Activated CD4-positive, alpha-beta memory T cell treated with anti-CD3 and anti-CD28 coated beads, Interleukin-2, amount 10 ng/mL, durations not matched to agents 7 days and 5 days (primary cell): ENCODE measurements at regions not wholly inside any gene's neighbourhood (a gene's known extent, or its start where the extent isn't known, plus 50 kb on each side); places are given as distances from the start of the nearest gene placed in this dataset.

Source experiments
- CTCF ChIA-PET: fragments of 350-600 bp; sonication (Branson Sonifier 250); formaldehyde crosslinking; loops from one replicate; lab custom pipeline; 2021; ENCODE audit warnings: antibody characterized with exemption, inconsistent platforms; lab: Charles Lee
- POLR2A ChIA-PET: fragments of 350-600 bp; sonication (Branson Sonifier 250); formaldehyde crosslinking; loops from one replicate; lab custom pipeline; 2021; ENCODE audit warnings: antibody characterized with exemption; lab: Charles Lee
- DNase-seq: peaks from one replicate; pipeline ENCODE4 v3.0.0-alpha.2; 2020
- H3K27ac Mint-ChIP-seq: one replicate; pipeline ENCODE4 v1.8.0; 2021; ENCODE audit warnings: mild to moderate bottlenecking, mixed read lengths
- H3K27me3 Mint-ChIP-seq: one replicate; pipeline ENCODE4 v1.8.0; 2021; ENCODE audit warnings: mixed read lengths
- H3K36me3 Mint-ChIP-seq: one replicate; pipeline ENCODE4 v1.8.0; 2021; ENCODE audit warnings: low read depth, mixed read lengths
- H3K4me1 Mint-ChIP-seq: one replicate; pipeline ENCODE4 v1.8.0; 2021; ENCODE audit warnings: mixed read lengths
- H3K4me3 Mint-ChIP-seq: one replicate; pipeline ENCODE4 v1.8.0; 2021; ENCODE audit warnings: mild to moderate bottlenecking, mixed read lengths
- H3K9me3 Mint-ChIP-seq: one replicate; pipeline ENCODE4 v1.8.0; 2021; ENCODE audit warnings: mixed read lengths

DNA sequence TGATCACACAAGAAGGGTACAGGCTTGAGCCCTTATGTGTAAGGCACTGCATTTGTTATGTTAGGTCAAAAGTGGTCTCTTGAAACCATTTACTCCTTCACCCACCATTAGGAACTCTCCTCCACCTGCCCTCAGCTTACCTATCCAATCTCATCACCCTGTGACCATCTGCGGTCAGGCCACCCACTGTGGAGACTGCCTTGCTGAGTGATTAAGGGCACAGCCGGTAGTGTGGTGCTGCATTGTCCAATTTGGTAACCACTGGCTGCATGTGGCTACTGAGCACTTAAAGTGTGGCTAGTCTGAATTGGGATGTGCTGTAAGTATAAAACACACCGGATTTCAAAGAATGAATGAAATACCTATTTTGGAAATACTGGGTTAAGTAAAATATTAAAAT lies 177.1 kb upstream of the PARP11 start:
- peaks cover 6% of the 10 kb centered on the region for H3K27me3 Mint-ChIP-seq
- H3K27ac Mint-ChIP-seq, result no peak overlapping the region
- no peaks in the 10 kb centered on the region for H3K36me3 Mint-ChIP-seq
- ChIA-PET POLR2A (interaction anchor here (1.3 kb wide), 1 partner anchor 231 kb away, joined by 3 read pairs; no protein-coding TSS in a partner anchor), CTCF (interaction anchor here (0.7 kb wide), 1 partner anchor 229 kb away, joined by 3 read pairs; no protein-coding TSS in a partner anchor)
- DNase-seq, result no peak
- H3K4me1 Mint-ChIP-seq, result no peaks in the 10 kb centered on the region
- H3K4me3 Mint-ChIP-seq, result no peak overlapping the region
- H3K9me3 Mint-ChIP-seq, result no peaks in the 10 kb centered on the region

GRCh38 chr12:4049298-4050080 lies 176.3 kb upstream of the PARP11 start:
- no peak overlapping the region for H3K4me3 Mint-ChIP-seq
- CTCF ChIA-PET, result interaction anchor here (1.5 kb wide), 1 partner anchor 227 kb away, joined by 5 read pairs; no protein-coding TSS in a partner anchor

DNA sequence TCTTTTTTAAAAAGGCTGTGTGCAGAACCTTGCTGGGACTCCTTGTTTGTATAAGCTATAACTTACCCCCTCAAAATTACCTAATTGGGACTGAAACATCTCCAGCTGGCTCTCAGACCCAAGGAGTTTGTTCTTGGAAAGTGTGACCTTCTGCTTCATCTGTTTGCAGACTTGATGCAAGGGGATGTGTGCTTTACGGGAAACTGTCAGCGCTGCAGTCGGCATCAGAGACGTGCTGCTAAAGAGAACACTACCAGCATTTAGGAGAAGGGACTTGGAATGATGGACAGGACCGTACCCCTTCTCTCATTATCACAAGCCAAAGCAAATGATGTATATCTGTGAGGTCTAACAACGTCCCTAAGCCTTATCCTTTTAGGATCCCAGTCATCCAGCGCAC lies 174.2 kb upstream of the PARP11 start:
- Mint-ChIP-seq H3K4me3 (no peak overlapping the region), H3K36me3 (no peaks in the 10 kb centered on the region), H3K4me1 (no peaks in the 10 kb centered on the region)

More at GRCh38 chr12:4049298-4050080, 176.3 kb upstream of the PARP11 start:
- POLR2A ChIA-PET, result no interaction called here
- Mint-ChIP-seq H3K9me3 (no peaks in the 10 kb centered on the region), H3K27ac (no peak overlapping the region), H3K36me3 (no peaks in the 10 kb centered on the region), H3K4me1 (no peaks in the 10 kb centered on the region), H3K27me3 (peaks cover 6% of the 10 kb centered on the region)
- no peak for DNase-seq

DNA sequence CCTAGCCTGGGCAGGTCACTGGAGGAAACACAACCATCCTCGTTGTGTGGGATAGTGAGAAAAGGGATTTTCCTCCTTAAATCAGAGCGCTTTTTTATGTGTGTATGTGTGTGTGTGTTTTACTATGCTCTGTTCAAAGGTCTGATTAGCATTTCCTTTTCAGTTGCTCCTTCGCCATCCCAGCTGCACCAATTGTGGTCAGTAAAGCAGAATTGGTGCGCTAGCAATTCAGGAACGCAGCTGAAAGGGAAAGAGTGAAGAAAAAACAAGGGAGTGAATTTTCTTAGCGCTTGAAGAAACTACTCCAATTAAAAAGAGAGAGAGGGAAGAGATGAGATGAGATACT lies 173.3 kb upstream of the PARP11 start:
- H3K27ac Mint-ChIP-seq, result no peak overlapping the region
- H3K4me1 Mint-ChIP-seq, result no peaks in the 10 kb centered on the region
- H3K27me3 Mint-ChIP-seq, result peaks cover 6% of the 10 kb centered on the region
- POLR2A ChIA-PET, result no interaction called here
- CTCF ChIA-PET, result no interaction called here
- no peak overlapping the region for H3K4me3 Mint-ChIP-seq
- no peaks in the 10 kb centered on the region for H3K9me3 Mint-ChIP-seq
- no peaks in the 10 kb centered on the region for H3K36me3 Mint-ChIP-seq
- DNase-seq, result no peak

More for the DNA sequence above, 174.2 kb upstream of the PARP11 start:
- no peaks in the 10 kb centered on the region for H3K9me3 Mint-ChIP-seq
- ChIA-PET CTCF (no interaction called here), POLR2A (interaction anchor here (0.6 kb wide), 1 partner anchor 29 kb away, joined by 4 read pairs; no protein-coding TSS in a partner anchor)
- H3K27me3 Mint-ChIP-seq, result peaks cover 6% of the 10 kb centered on the region
- H3K27ac Mint-ChIP-seq, result no peak overlapping the region
- no peak for DNase-seq

DNA sequence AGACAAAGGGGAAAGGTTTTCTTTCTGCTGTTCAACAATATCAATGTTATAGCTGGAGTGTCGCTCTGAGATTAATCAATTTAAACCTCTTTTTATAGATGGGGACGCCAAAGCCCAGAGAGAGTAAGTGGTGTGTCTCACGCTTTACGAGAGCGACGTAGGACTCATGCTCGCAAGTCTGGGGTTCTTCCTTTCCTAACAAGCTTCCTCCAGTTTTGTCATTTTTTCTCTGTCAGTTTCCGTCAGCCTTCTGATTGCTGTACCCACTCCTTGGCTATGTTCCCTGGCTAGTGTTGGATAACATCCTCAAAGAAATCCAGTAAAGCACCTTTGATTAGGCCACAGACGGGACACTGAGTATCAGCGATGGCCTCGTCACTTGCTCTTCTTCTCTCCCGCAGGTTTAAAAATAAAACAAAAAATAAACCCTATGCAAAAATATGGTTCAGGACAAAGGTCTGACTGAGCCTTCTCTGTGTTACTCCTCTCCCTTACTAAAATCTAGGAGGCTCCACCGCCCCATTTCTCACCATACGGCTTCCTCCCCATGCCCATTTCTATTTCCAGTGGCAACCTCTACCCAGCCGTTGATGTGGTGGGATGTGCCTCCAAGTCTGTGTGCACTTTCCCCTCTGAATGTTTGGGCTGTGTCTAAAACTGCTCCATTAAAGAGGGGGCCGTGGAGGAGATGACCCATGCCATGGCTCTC lies 172.7 kb upstream of the PARP11 start:
- Mint-ChIP-seq H3K4me1 (no peaks in the 10 kb centered on the region), H3K36me3 (no peaks in the 10 kb centered on the region), H3K27ac (no peak overlapping the region), H3K4me3 (no peak overlapping the region), H3K9me3 (no peaks in the 10 kb centered on the region), H3K27me3 (peaks cover 6% of the 10 kb centered on the region)
- ChIA-PET POLR2A (no interaction called here), CTCF (no interaction called here)
- DNase-seq, result no peak

DNA sequence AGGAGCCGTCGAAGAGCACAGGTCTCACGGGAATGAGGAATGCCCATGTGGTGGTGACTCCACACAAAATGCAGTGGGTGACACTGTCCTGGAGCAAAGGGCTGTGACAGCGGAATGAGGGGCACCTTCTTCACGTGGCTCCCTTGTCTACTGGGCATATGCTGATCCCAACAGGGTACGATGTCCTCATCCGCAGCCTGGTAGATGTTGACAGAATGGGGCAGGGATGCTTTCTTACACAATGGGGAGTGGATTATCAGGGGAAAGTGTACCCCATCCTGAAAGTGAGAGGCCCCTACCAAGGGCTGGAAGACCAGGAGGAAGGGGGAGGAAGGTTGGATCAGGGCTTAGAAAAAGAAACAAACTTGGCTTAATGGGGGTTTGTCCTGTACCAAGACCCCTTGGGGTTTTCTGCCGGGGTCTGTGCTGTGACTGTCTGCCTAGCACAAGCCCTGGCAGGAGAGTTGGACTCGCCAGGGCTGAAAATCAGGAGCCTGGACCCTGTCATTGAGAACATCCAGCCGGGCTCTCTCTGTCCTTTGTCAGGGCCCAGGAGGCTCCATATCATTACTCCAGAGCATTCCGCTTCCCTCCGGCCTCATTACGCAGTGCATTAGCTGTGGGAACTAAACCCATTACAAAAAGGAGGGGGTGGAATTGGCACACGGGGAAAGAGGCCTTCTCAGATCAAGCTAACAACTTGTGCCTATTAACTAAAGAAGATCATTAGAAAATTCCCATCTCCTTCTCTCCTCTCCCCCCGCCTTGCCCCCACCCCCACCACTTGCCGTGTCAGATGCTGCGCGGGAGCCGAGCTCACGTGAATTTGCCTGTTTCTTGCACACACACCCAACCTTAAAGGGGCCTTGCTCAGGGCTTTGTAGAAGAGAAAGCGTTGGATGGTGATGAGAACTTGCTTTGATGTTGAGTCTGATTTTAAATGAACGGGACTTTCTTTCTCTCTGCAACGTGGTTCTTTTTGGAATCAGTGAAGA lies 171.8 kb upstream of the PARP11 start:
- Mint-ChIP-seq H3K9me3 (no peaks in the 10 kb centered on the region), H3K27ac (no peak overlapping the region), H3K36me3 (no peaks in the 10 kb centered on the region), H3K4me3 (no peak overlapping the region), H3K27me3 (peaks cover 6% of the 10 kb centered on the region), H3K4me1 (peaks cover under 1% of the 10 kb centered on the region)
- no peak for DNase-seq
- CTCF ChIA-PET, result no interaction called here
- POLR2A ChIA-PET, result no interaction called here

- ChIA-PET CTCF (no interaction called here), POLR2A (no interaction called here)
- Mint-ChIP-seq H3K4me1 (peaks cover 3% of the 10 kb centered on the region), H3K9me3 (no peaks in the 10 kb centered on the region), H3K27ac (no peak overlapping the region), H3K36me3 (no peaks in the 10 kb centered on the region), H3K27me3 (peaks cover 6% of the 10 kb centered on the region), H3K4me3 (no peak overlapping the region)
- DNase-seq, result no peak
Measured at GRCh38 chr12:4044101-4044500, 170.9 kb upstream of the PARP11 start.

DNA sequence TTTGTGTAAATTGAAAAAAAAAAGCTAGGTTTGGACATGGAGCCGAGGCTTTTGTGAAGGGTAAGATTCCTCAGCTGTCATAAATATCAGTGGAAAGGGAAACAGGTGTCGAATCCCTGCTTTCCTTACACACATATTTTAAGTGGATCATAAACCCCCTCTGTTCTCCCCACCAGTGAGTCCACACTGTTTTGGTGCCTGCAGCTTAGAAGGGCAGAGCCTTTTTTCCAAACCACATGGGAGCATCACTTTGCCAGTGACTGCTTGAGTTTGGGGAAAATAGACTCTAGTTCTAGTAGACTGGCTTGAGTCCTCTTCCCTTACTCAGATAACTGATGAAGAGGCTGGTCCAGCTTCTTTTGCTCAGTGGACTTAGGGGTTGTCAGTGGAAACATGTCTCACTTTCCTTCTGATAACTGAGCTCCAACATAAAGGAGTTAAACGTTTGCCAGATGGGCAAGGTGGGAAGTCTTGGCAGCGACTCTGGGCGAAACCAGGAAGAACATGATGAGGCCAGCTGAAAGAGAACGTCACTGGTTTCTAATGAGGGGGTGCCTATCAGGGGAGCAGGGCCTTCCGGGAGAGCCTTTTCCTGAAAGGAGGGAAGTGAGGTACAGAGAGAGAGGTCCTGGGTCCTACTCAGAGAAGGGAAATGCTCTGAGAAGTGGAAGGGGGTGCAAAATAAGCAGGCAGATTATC lies 168.1 kb upstream of the PARP11 start:
- H3K4me1 Mint-ChIP-seq, result peaks cover 3% of the 10 kb centered on the region
- H3K27ac Mint-ChIP-seq, result no peak overlapping the region
- H3K9me3 Mint-ChIP-seq, result no peaks in the 10 kb centered on the region
- no peak overlapping the region for H3K4me3 Mint-ChIP-seq
- H3K27me3 Mint-ChIP-seq, result peaks cover 6% of the 10 kb centered on the region
- ChIA-PET POLR2A (interaction anchor here (0.6 kb wide), 2 partner anchors 41 to 262 kb away, joined by 3 read pairs; no protein-coding TSS in a partner anchor), CTCF (interaction anchor here (1.5 to 2.3 kb wide), 2 partner anchors 158 to 232 kb away, joined by 3 to 5 read pairs; partner anchors contain the start of gene CCND2)
- H3K36me3 Mint-ChIP-seq, result no peaks in the 10 kb centered on the region
- no peak for DNase-seq

DNA sequence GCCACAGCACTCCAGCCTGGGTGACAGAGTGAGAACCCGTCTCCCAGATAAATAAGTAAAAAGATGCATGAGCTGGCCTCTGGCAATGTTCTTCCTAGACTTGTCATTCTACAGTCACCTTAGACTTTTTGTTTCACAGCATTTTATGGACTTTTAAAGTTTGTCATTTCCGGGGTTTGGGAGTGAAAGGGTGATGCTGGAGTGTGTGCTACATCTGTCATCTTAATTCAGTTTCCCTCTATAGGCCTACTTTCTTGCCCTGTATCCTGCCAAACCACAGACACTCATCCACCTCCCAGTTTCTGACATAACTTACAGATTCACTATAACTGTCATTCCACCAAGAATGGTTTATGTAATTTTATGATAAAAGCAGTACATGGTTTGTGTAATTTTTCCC lies 166.7 kb upstream of the PARP11 start:
- H3K9me3 Mint-ChIP-seq, result no peaks in the 10 kb centered on the region
- H3K27ac Mint-ChIP-seq, result no peak overlapping the region
- POLR2A ChIA-PET, result interaction anchor here (1.0 to 1.3 kb wide), 3 partner anchors 37 to 237 kb away, joined by 3 to 5 read pairs (median 3); no protein-coding TSS in a partner anchor
- no peak for DNase-seq
- H3K4me1 Mint-ChIP-seq, result peaks cover 3% of the 10 kb centered on the region
- CTCF ChIA-PET, result interaction anchor here (0.6 to 2.5 kb wide), 4 partner anchors 155 to 270 kb away, joined by 3 to 22 read pairs (median 4); partner anchors contain the start of gene CCND2
- no peaks in the 10 kb centered on the region for H3K36me3 Mint-ChIP-seq
- peaks cover 14% of the 10 kb centered on the region for H3K27me3 Mint-ChIP-seq
- H3K4me3 Mint-ChIP-seq, result no peak overlapping the region

DNA sequence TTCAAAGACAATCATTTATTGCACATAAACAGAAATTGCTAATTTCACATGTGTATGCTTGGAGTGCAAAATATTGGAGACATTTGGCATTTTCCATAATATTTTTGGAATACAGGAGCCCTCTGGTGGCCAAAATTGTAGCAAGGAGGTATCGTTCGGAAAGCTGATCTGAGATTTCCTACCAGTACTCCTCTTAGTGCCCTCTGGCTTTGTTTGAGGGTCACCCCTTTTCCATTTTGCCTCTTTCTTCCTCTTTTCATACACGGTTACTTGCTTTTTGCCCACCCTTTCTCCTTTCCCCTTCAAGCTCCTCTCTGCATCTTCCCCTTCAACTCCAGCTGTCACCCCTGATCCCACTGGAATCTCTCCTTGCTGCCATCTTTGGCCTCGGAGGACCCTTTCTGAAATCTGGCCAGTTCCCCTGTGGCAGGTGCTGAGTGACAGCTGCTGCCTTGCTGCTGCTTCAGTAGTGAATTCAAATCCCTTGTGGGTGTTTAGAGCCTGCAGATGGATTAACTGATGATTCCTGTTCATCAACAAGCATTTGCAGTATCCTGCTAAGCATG lies 164.6 kb upstream of the PARP11 start:
- no peak for DNase-seq
- Mint-ChIP-seq H3K4me3 (no peak overlapping the region), H3K36me3 (no peaks in the 10 kb centered on the region), H3K27ac (no peak overlapping the region), H3K9me3 (no peaks in the 10 kb centered on the region), H3K27me3 (peaks cover 29% of the 10 kb centered on the region), H3K4me1 (peaks cover 3% of the 10 kb centered on the region)
- POLR2A ChIA-PET, result interaction anchor here (1.1 kb wide), 1 partner anchor 239 kb away, joined by 3 read pairs; no protein-coding TSS in a partner anchor
- CTCF ChIA-PET, result interaction anchor here (1.1 to 2.5 kb wide), 5 partner anchors 10 to 240 kb away, joined by 3 to 22 read pairs (median 5); no protein-coding TSS in a partner anchor

DNA sequence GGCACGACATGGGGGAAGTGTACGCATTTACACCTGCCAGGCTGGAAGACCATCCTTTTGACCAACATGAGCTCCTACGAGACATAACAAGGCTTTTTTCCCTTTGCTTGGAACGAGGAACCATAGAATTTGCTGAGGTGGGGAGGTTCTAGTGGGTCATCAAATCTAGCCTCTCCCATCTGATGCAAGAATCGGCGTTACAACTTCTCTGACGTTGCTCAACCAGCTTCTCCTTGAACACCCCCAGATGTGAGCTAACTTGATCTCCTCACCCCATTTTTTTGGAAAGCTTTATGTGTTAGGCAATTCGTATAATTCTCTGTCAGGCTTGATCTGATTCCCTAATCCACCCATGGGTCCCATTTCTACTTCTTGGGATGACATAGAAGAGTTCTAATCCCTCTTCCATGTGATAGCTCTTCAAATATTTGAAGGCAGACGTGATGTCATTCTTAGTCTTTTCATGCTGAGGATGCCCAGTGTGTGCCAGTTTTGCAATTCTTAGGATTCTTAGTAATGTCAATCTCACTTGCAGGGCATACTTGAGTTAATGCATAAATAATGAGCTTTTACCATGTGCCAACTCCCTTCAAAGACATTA lies 163.6 kb upstream of the PARP11 start:
- Mint-ChIP-seq H3K27me3 (peaks cover 32% of the 10 kb centered on the region), H3K4me1 (peaks cover 6% of the 10 kb centered on the region), H3K27ac (no peak overlapping the region), H3K36me3 (no peaks in the 10 kb centered on the region), H3K9me3 (no peaks in the 10 kb centered on the region), H3K4me3 (no peak overlapping the region)
- no peak for DNase-seq
- ChIA-PET POLR2A (no interaction called here), CTCF (interaction anchor here (1.0 to 1.4 kb wide), 4 partner anchors 9 to 240 kb away, joined by 3 to 4 read pairs (median 3); no protein-coding TSS in a partner anchor)
